ENCODE measurements at regions not wholly inside any gene's neighbourhood (a gene's known extent, or its start where the extent isn't known, plus 50 kb on each side); places are given as distances from the start of the nearest gene placed in this dataset.

DNA sequence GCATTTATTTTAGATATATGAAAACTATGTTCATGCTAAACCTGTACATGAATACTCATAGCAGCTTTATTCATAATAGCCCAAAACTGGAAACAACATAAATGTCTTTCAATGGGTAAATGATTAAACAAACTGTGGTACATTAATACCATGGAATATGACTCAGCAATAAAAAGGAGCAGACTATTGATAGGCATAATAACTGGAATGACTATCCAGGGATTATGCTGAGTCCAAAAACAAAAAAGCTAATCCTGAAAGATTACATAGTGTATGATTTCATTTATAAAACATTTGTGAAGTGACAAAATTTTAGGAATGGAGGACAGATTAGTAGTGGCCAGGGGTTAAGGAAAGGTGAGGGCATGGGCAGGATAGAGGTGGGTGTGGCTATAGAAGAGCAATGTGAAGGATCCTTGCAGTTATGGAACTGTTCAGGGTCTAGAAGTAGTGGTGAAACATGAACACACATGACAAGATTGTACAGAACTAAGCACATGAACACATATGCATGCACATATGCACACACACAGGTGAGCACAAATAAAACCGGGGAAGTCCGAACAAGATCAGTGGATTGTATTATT, 61.1 kb upstream of the CDKN3 start:
- ATAC-seq (ENCODE audit: low read depth) = no peak
- H3K27me3 Mint-ChIP-seq = peaks cover 5% of the 10 kb centered on the region
- DNase-seq (ENCODE audit: low spot score in 2 of 2) = no peak
- no peaks in the 10 kb centered on the region for H3K4me1 Mint-ChIP-seq
- H3K36me3 Mint-ChIP-seq = no peaks in the 10 kb centered on the region
- no peak overlapping the region for H3K4me3 Mint-ChIP-seq
- no peak overlapping the region for H3K27ac Mint-ChIP-seq
- H3K9me3 Mint-ChIP-seq = no peaks in the 10 kb centered on the region

DNA sequence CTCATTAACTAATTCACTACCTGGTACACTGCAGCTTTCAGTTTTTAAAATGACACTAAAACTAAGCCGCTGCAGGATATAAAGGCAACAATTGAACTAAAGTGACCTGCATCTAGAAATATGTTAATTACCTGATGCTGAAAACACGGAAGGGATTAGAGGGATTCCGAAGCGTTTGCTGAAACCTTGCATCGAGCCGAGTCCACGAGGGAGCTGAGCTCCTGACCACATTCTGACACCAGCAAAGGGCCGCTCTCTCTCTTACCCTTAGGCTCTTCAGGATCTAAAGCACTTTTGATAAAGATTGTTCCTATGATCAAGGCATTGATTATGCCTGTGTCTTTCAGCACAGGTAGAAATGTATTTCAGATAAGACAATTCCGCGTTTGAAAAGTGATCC, 59.5 kb upstream of the CDKN3 start:
- ATAC-seq (ENCODE audit: low read depth) = no peak
- peaks cover 1% of the 10 kb centered on the region for H3K36me3 Mint-ChIP-seq
- no peaks in the 10 kb centered on the region for H3K4me1 Mint-ChIP-seq

DNA sequence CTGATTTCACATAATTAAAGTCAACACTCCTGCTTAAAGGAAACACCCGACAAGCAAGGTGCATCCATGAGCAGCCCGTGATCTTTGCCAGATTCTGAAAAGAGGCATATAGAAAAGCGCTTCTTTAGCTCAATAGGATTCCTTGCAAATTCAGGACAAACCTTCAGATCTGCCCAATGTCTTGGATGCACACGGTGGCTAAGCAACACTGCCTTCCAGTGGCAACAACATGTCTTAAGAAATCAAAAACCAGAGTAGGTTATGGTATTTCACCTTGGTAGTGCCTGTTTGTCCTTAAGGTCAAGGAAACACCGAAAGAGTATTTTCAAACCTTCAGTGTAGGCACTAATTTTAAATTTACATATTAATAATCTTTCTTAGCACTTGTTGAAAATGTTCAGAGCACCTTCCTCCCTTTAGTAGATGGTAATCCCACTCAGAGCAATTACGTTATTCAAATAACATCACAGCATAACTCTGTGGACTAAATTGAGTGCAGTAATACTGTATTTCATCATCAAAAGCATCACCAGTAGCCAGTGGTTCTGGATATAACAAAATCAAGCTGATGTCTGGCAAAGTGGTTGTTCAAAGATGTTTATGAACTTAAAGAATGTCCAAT, 58.0 kb upstream of the CDKN3 start:
- Mint-ChIP-seq H3K36me3 (peaks cover 1% of the 10 kb centered on the region), H3K9me3 (no peaks in the 10 kb centered on the region)
- no peak for DNase-seq (ENCODE audit: low spot score in 2 of 2)

More for the DNA sequence above, 59.5 kb upstream of the CDKN3 start:
- Mint-ChIP-seq H3K27me3 (peaks cover 7% of the 10 kb centered on the region), H3K9me3 (no peaks in the 10 kb centered on the region), H3K27ac (no peak overlapping the region), H3K4me3 (no peak overlapping the region)
- no peak for DNase-seq (ENCODE audit: low spot score in 2 of 2)

DNA sequence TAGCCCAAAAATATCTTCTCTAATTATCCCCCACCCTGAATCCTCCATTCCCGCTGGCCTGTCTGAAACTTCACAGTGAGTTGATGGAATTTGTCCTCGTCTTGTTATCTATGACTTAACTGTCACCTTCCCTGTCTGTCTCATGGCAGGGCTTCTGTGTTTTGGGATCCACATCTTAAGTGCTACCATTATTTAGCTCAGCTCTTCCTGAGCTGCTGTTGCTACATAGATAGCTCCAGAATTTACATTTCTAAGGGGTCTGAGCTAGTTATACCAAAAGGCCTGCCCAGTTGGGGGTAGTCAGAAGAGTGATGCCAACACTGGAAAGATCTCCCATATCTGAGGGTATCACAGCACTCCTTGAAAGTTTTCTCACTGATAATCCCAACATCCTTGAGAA, 57.0 kb upstream of the CDKN3 start:
- ATAC-seq (ENCODE audit: low read depth) (no peak), DNase-seq (ENCODE audit: low spot score in 2 of 2) (no peak)
- H3K27ac Mint-ChIP-seq = no peak overlapping the region
- peaks cover 9% of the 10 kb centered on the region for H3K27me3 Mint-ChIP-seq
- peaks cover 6% of the 10 kb centered on the region for H3K4me1 Mint-ChIP-seq
- H3K9me3 Mint-ChIP-seq = no peaks in the 10 kb centered on the region
- peaks cover 1% of the 10 kb centered on the region for H3K36me3 Mint-ChIP-seq
- no peak overlapping the region for H3K4me3 Mint-ChIP-seq

More for the DNA sequence above, 58.0 kb upstream of the CDKN3 start:
- Mint-ChIP-seq H3K4me3 (no peak overlapping the region), H3K27ac (no peak overlapping the region), H3K4me1 (no peaks in the 10 kb centered on the region), H3K27me3 (peaks cover 6% of the 10 kb centered on the region)
- no peak for ATAC-seq (ENCODE audit: low read depth)

DNA sequence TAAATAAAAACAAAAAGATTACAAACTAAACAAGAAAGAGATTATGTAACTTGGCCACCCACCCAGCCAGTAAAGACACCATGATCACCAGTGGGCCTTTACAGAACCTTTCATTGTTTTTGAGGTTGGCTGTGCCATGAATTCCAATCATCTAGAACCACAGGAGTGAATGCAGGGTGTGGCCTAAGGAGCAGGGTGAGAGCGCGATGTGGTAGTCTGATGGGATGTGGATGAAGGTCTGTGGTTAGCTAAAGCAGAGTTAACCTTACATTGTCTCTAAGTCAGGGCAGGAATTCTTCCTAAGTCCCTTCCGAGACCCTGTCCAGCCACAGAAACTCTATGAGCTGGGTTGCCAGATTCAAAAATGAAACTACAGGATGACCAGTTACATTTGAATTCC, 54.0 kb upstream of the CDKN3 start:
- Mint-ChIP-seq H3K36me3 (peaks cover 1% of the 10 kb centered on the region), H3K4me1 (peaks cover 8% of the 10 kb centered on the region), H3K27ac (no peak overlapping the region), H3K9me3 (no peaks in the 10 kb centered on the region), H3K27me3 (peaks cover 11% of the 10 kb centered on the region), H3K4me3 (no peak overlapping the region)
- no peak for ATAC-seq (ENCODE audit: low read depth)
- DNase-seq (ENCODE audit: low spot score in 2 of 2) = no peak

DNA sequence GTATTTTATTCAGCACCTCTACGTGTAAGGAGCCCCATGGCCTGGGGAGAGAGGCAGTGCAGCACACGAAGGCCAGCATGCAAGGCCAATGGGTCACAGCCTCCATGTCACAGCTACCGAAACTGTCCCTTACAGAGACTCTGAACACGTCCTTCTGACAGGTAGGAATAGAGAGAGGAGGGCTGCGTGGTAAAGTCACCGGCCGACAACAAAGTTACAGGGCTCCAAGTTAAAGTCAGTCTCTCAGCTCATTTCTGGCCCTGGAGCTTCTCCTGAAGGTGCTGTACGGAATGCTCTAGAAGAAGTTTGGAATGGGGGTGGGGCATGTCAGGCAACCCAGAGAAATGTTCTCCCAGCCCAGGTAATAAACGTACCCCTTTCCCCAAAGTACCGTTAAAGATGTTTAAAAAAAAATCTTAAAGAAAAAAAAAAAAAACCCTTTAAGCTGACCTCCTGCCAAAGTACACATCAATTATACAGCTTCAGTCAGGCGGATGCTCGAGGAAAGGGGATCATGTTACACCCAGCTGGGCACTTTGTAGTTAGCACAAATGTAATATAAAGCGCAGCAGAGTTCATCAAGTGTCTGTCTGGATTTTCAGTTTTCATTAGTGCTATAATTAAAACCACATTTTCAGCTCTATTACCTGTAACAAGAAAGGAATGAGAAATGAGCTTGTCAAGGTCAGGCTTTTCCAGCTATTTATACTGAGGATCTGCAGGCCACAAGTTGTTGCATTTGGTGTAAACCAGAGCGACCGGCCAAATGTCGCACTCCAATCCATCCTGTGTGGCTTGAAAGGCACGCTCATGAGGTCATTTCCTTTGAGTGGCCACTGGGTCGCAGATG, 53.3 kb upstream of the CDKN3 start:
- Mint-ChIP-seq H3K36me3 (peaks cover 1% of the 10 kb centered on the region), H3K4me1 (peaks cover 8% of the 10 kb centered on the region), H3K27me3 (peaks cover 11% of the 10 kb centered on the region), H3K27ac (no peak overlapping the region), H3K4me3 (no peak overlapping the region), H3K9me3 (no peaks in the 10 kb centered on the region)
- DNase-seq (ENCODE audit: low spot score in 2 of 2) (no peak), ATAC-seq (ENCODE audit: low read depth) (no peak)

DNA sequence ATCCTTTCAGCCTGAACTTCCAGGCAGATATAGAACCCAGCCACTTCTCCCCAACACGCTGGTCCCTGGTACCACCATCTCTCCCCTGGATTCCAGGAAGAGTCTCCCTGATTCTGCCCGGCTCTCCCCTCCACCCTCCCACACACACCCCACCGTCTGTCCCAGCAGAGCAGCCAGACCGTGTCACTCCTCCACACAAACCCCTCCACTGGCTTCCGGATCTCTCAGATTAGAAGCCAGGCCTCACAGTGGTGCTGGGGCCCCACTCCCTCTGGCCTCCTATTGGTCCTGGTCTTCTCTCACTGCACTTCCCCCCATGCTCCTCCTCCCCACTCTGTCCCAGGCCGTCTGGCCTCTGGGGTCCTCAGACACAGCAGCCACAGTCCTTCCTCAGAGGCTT, 52.4 kb upstream of the CDKN3 start:
- peaks cover 1% of the 10 kb centered on the region for H3K36me3 Mint-ChIP-seq
- ATAC-seq (ENCODE audit: low read depth) = no peak
- H3K9me3 Mint-ChIP-seq = no peaks in the 10 kb centered on the region
- H3K4me3 Mint-ChIP-seq = no peak overlapping the region
- peaks cover 11% of the 10 kb centered on the region for H3K27me3 Mint-ChIP-seq
- no peak for DNase-seq (ENCODE audit: low spot score in 2 of 2)
- no peak overlapping the region for H3K27ac Mint-ChIP-seq
- H3K4me1 Mint-ChIP-seq = peaks cover 8% of the 10 kb centered on the region

DNA sequence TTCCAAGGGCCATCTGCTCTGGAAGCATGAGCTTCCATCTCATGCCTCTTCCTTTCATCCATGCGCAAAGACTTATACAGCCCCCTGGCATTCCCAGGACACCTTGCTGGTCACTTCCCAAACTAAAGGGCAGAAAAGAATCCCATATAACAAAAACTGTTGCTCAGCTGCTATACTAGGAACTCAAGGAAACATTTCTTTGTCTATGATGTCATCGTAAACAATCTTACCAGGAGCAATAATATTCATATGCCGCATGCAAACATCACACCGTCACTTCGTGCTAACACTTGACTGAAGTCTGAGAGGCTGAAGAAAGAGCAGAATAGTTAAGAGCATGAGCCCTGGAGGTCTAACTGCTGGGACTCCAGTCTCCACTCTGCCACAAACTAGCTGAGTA, 50.5 kb upstream of the CDKN3 start:
- H3K36me3 Mint-ChIP-seq = peaks cover 1% of the 10 kb centered on the region
- peaks cover 16% of the 10 kb centered on the region for H3K27me3 Mint-ChIP-seq
- DNase-seq (ENCODE audit: low spot score in 2 of 2) (no peak), ATAC-seq (ENCODE audit: low read depth) (no peak)
- H3K27ac Mint-ChIP-seq = no peak overlapping the region
- no peak overlapping the region for H3K4me3 Mint-ChIP-seq
- no peaks in the 10 kb centered on the region for H3K9me3 Mint-ChIP-seq
- H3K4me1 Mint-ChIP-seq = peaks cover 8% of the 10 kb centered on the region
